Femur (tissue), 1 donor: ENCODE measurements at regions not wholly inside any gene's neighbourhood (a gene's known extent, or its start where the extent isn't known, plus 50 kb on each side); places are given as distances from the start of the nearest gene placed in this dataset.
"Not testable (repeated sequence)": the region's sequence is repeated elsewhere in the genome, so short reads cannot be mapped to it uniquely, and the experiment has no call there.

ENCODE experiments used
- DNase-seq: peaks from one replicate; pipeline ENCODE4 v3.0.0-alpha.2; 2017

- no peak for DNase-seq
These were observed 308.6 kb upstream of the FZD8 start for GRCh38 chr10:35950701-35951100.

- no peak for DNase-seq
These were observed 308.1 kb upstream of the FZD8 start for GRCh38 chr10:35950226-35950625.

- DNase-seq, result no peak
These were observed 307.7 kb upstream of the FZD8 start for GRCh38 chr10:35949811-35950211.

- no peak for DNase-seq
These were observed 304.5 kb upstream of the FZD8 start for GRCh38 chr10:35946556-35946955.

- DNase-seq, result no peak
These were observed 300.0 kb upstream of the FZD8 start for GRCh38 chr10:35942057-35942456.

- peak; percentile 48 for DNase-seq
These were observed 298.3 kb upstream of the FZD8 start for GRCh38 chr10:35940141-35941041.

- no peak for DNase-seq
These were observed 296.1 kb upstream of the FZD8 start for GRCh38 chr10:35938160-35938559.

GRCh38 chr10:35937546-35937945 is 295.4 kb upstream of the FZD8 start:
- peak; percentile 61 for DNase-seq

GRCh38 chr10:35934642-35934995 is 292.5 kb upstream of the FZD8 start:
- peak; percentile 77 for DNase-seq

GRCh38 chr10:35933940-35934641 is 292.0 kb upstream of the FZD8 start:
- DNase-seq, result no peak

GRCh38 chr10:35933491-35933890 is 291.4 kb upstream of the FZD8 start:
- DNase-seq, result no peak

GRCh38 chr10:35929962-35930361 is 287.9 kb upstream of the FZD8 start:
- DNase-seq, result not testable (repeated sequence)

GRCh38 chr10:35928748-35929147 is 286.7 kb upstream of the FZD8 start:
- DNase-seq, result peak; percentile 47

- DNase-seq, result no peak
These were observed 285.9 kb upstream of the FZD8 start for GRCh38 chr10:35927990-35928488.

- DNase-seq, result no peak
These were observed 285.2 kb upstream of the FZD8 start for GRCh38 chr10:35927341-35927740.

- no peak for DNase-seq
These were observed 284.8 kb upstream of the FZD8 start for GRCh38 chr10:35926846-35927245.

- no peak for DNase-seq
These were observed 283.4 kb upstream of the FZD8 start for GRCh38 chr10:35925493-35925892.

- DNase-seq, result no peak
These were observed 282.7 kb upstream of the FZD8 start for GRCh38 chr10:35924759-35925158.

- no peak for DNase-seq
These were observed 280.9 kb upstream of the FZD8 start for GRCh38 chr10:35922876-35923600.

GRCh38 chr10:35921866-35922350 is 279.8 kb upstream of the FZD8 start:
- DNase-seq, result no peak

- no peak for DNase-seq
These were observed 274.7 kb upstream of the FZD8 start for GRCh38 chr10:35916791-35917190.

- DNase-seq, result no peak
These were observed 271.5 kb upstream of the FZD8 start for GRCh38 chr10:35913628-35914027.
